HL-60 (cell line): ENCODE measurements at regions not wholly inside any gene's neighbourhood (a gene's known extent, or its start where the extent isn't known, plus 50 kb on each side); places are given as distances from the start of the nearest gene placed in this dataset.

Experiments
- CTCF ChIP-seq: IDR thresholded peaks from one replicate; pipeline ENCODE4 v1.5.1; 2011; ENCODE audit warnings: low read length, control low read depth, inconsistent platforms; ENCODE audit not compliant: insufficient read depth
- GABPA ChIP-seq: IDR thresholded peaks from 2 replicates; pipeline ENCODE4 v1.6.1; 2012; ENCODE audit warnings: low read depth
- REST ChIP-seq: IDR thresholded peaks from 2 replicates; pipeline ENCODE4 v1.6.1; 2012; ENCODE audit warnings: low read depth; ENCODE audit not compliant: insufficient replicate concordance

- TF ChIP-seq CTCF: no peak
- TF ChIP-seq REST: no peak
- TF ChIP-seq GABPA: no peak
Measured at GRCh38 chr3:87136066-87136596, 91.0 kb upstream of the CHMP2B start.
